IPS DF 6.9 (cell line): ENCODE measurements at regions not wholly inside any gene's neighbourhood (a gene's known extent, or its start where the extent isn't known, plus 50 kb on each side); places are given as distances from the start of the nearest gene placed in this dataset.

Experiments used
- DNase-seq: peaks from one replicate; pipeline ENCODE4 v3.0.0-alpha.2; 2013; ENCODE audit warnings: low read depth, low spot score
- H3K27ac ChIP-seq: one replicate; pipeline ENCODE4 v1.5.1; 2013; ENCODE audit warnings: low read length, control low read depth
- H3K27me3 ChIP-seq: 2 replicates; pipeline ENCODE4 v1.6.1; 2013; ENCODE audit warnings: mild to moderate bottlenecking, low read length; ENCODE audit not compliant: control insufficient read depth, insufficient read depth
- H3K36me3 ChIP-seq: 2 replicates; pipeline ENCODE4 v1.6.1; 2013; ENCODE audit warnings: low read length; ENCODE audit not compliant: control insufficient read depth, insufficient read depth
- H3K4me1 ChIP-seq: 2 replicates; pipeline ENCODE4 v1.6.1; 2013; ENCODE audit warnings: low read length; ENCODE audit not compliant: control insufficient read depth, insufficient read depth
- H3K4me3 ChIP-seq: 2 replicates; pipeline ENCODE4 v1.5.1; 2013; ENCODE audit warnings: mild to moderate bottlenecking, low read length
- H3K9me3 ChIP-seq: 2 replicates; pipeline ENCODE4 v1.6.1; 2013; ENCODE audit warnings: low read length, inconsistent platforms; ENCODE audit not compliant: control insufficient read depth, insufficient read depth
- WGBS: extraction: QIAGEN DNeasy Blood & Tissue Kit; methylation state at CpG from one replicate; pipeline ENCODE4 v1.1.7; 2013; ENCODE audit warnings: mixed read lengths, missing lambda C conversion rate; ENCODE audit not compliant: insufficient read length, insufficient coverage; 5-methylcytosine and 5-hydroxymethylcytosine counted together

GRCh38 chr14:76581592-76581991, 179.7 kb upstream of the VASH1 start:
- no peaks in the 10 kb centered on the region for H3K27me3 ChIP-seq
- WGBS, result no CpG with 5 or more reads among the region's 1 CpG
- no peaks in the 10 kb centered on the region for H3K4me1 ChIP-seq

GRCh38 chr14:76582447-76582846, 178.8 kb upstream of the VASH1 start:
- no peaks in the 10 kb centered on the region for H3K36me3 ChIP-seq
- no peaks in the 10 kb centered on the region for H3K9me3 ChIP-seq
- WGBS, result no CpG with 5 or more reads among the region's 1 CpG
- H3K27ac ChIP-seq, result no peak overlapping the region
- no peaks in the 10 kb centered on the region for H3K4me1 ChIP-seq
- no peaks in the 10 kb centered on the region for H3K27me3 ChIP-seq
- no peak for DNase-seq
- no peak overlapping the region for H3K4me3 ChIP-seq

More at GRCh38 chr14:76581592-76581991, 179.7 kb upstream of the VASH1 start:
- Histone ChIP-seq H3K27ac (no peak overlapping the region), H3K9me3 (no peaks in the 10 kb centered on the region), H3K4me3 (no peak overlapping the region), H3K36me3 (no peaks in the 10 kb centered on the region)
- no peak for DNase-seq

- no CpG with 5 or more reads among the region's 1 CpG for WGBS
- H3K27me3 ChIP-seq, result no peaks in the 10 kb centered on the region
Observed at GRCh38 chr14:76583174-76583573, 178.1 kb upstream of the VASH1 start.

GRCh38 chr14:76583805-76584204, 177.5 kb upstream of the VASH1 start:
- Histone ChIP-seq H3K36me3 (no peaks in the 10 kb centered on the region), H3K4me3 (no peak overlapping the region), H3K4me1 (no peaks in the 10 kb centered on the region), H3K9me3 (no peaks in the 10 kb centered on the region), H3K27me3 (no peaks in the 10 kb centered on the region), H3K27ac (no peak overlapping the region)
- no CpG with 5 or more reads among the region's 6 CpGs for WGBS
- DNase-seq, result no peak

More at GRCh38 chr14:76583174-76583573, 178.1 kb upstream of the VASH1 start:
- no peaks in the 10 kb centered on the region for H3K9me3 ChIP-seq
- no peak overlapping the region for H3K27ac ChIP-seq
- DNase-seq, result no peak
- H3K4me3 ChIP-seq, result no peak overlapping the region
- no peaks in the 10 kb centered on the region for H3K4me1 ChIP-seq
- H3K36me3 ChIP-seq, result no peaks in the 10 kb centered on the region

GRCh38 chr14:76584271-76584702, 177.0 kb upstream of the VASH1 start:
- no CpG with 5 or more reads among the region's 9 CpGs for WGBS
- H3K4me3 ChIP-seq, result no peak overlapping the region
- no peaks in the 10 kb centered on the region for H3K27me3 ChIP-seq
- no peak overlapping the region for H3K27ac ChIP-seq
- H3K9me3 ChIP-seq, result no peaks in the 10 kb centered on the region
- DNase-seq, result no peak
- no peaks in the 10 kb centered on the region for H3K4me1 ChIP-seq
- no peaks in the 10 kb centered on the region for H3K36me3 ChIP-seq

GRCh38 chr14:76585616-76586015, 175.7 kb upstream of the VASH1 start:
- H3K27ac ChIP-seq, result no peak overlapping the region
- no peak overlapping the region for H3K4me3 ChIP-seq
- WGBS, result no CpG with 5 or more reads among the region's 8 CpGs
- no peaks in the 10 kb centered on the region for H3K27me3 ChIP-seq
- H3K9me3 ChIP-seq, result no peaks in the 10 kb centered on the region
- no peaks in the 10 kb centered on the region for H3K4me1 ChIP-seq
- H3K36me3 ChIP-seq, result no peaks in the 10 kb centered on the region
- no peak for DNase-seq

- DNase-seq, result no peak
- Histone ChIP-seq H3K4me1 (no peaks in the 10 kb centered on the region), H3K27ac (no peak overlapping the region), H3K4me3 (no peak overlapping the region), H3K36me3 (no peaks in the 10 kb centered on the region), H3K27me3 (no peaks in the 10 kb centered on the region), H3K9me3 (no peaks in the 10 kb centered on the region)
- no CpG with 5 or more reads among the region's 4 CpGs for WGBS
Observed at GRCh38 chr14:76589246-76589645, 172.0 kb upstream of the VASH1 start.

GRCh38 chr14:76591266-76591665, 170.0 kb upstream of the VASH1 start:
- H3K27ac ChIP-seq, result no peak overlapping the region
- DNase-seq, result no peak
- no peaks in the 10 kb centered on the region for H3K27me3 ChIP-seq
- no peak overlapping the region for H3K4me3 ChIP-seq
- no peaks in the 10 kb centered on the region for H3K4me1 ChIP-seq
- no peaks in the 10 kb centered on the region for H3K9me3 ChIP-seq
- H3K36me3 ChIP-seq, result no peaks in the 10 kb centered on the region
- WGBS, result no CpG with 5 or more reads among the region's 10 CpGs

GRCh38 chr14:76595266-76595665, 166.0 kb upstream of the VASH1 start:
- Histone ChIP-seq H3K4me1 (0 out of 2 replicates have a peak, but pooled peaks cover 1% of the 10 kb centered on the region), H3K36me3 (no peaks in the 10 kb centered on the region), H3K27ac (no peak overlapping the region), H3K4me3 (no peak overlapping the region), H3K9me3 (no peaks in the 10 kb centered on the region), H3K27me3 (no peaks in the 10 kb centered on the region)
- WGBS, result no CpG with 5 or more reads among the region's 5 CpGs
- no peak for DNase-seq

GRCh38 chr14:76597387-76597786, 163.9 kb upstream of the VASH1 start:
- H3K27me3 ChIP-seq, result no peaks in the 10 kb centered on the region
- H3K36me3 ChIP-seq, result no peaks in the 10 kb centered on the region
- no peak for DNase-seq
- H3K9me3 ChIP-seq, result no peaks in the 10 kb centered on the region
- WGBS, result no CpG with 5 or more reads among the region's 3 CpGs
- H3K27ac ChIP-seq, result no peak overlapping the region
- no peak overlapping the region for H3K4me3 ChIP-seq
- 0 out of 2 replicates have a peak, but pooled peaks cover 1% of the 10 kb centered on the region for H3K4me1 ChIP-seq

GRCh38 chr14:76599141-76599540, 162.1 kb upstream of the VASH1 start:
- WGBS, result no CpG with 5 or more reads among the region's 4 CpGs
- DNase-seq, result no peak
- Histone ChIP-seq H3K27ac (no peak overlapping the region), H3K4me3 (no peak overlapping the region), H3K27me3 (no peaks in the 10 kb centered on the region), H3K9me3 (no peaks in the 10 kb centered on the region), H3K4me1 (0 out of 2 replicates have a peak, but pooled peaks cover 1% of the 10 kb centered on the region), H3K36me3 (no peaks in the 10 kb centered on the region)
